ENCODE measurements at regions not wholly inside any gene's neighbourhood (a gene's known extent, or its start where the extent isn't known, plus 50 kb on each side); places are given as distances from the start of the nearest gene placed in this dataset.

DNA sequence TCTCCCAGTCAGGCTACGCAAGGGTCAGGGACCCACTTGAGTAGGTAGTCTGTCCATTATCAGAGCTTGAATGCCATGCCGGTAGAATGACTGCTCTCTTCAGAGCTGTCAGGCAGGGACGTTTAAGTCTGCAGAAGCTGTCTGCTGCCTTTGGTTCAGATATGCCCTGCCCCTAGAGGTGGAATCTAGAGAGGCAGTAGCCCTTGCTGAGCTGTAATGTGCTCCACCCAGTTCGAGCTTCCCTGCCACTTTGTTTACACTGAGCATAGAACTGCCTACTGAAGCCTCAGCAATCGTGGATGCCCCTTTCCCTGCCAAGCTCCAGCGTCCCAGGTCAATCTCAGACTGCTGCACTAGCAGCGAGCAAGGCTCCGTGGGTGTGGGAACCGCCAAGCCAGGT is 57.5 kb upstream of the SETMAR start:
- H3K27ac ChIP-seq (ENCODE audit: low read depth, low read length): no peak overlapping the region
- Mint-ChIP-seq H3K4me1 (ENCODE audit: low read depth, unreplicated experiment) (no peaks in the 10 kb centered on the region), H3K27ac (ENCODE audit: unreplicated experiment) (no peak overlapping the region), H3K36me3 (ENCODE audit: low read depth, unreplicated experiment) (no peaks in the 10 kb centered on the region), H3K4me3 (ENCODE audit: unreplicated experiment) (no peak overlapping the region), H3K27me3 (ENCODE audit: low read depth, unreplicated experiment) (no peaks in the 10 kb centered on the region), H3K9me3 (ENCODE audit: unreplicated experiment) (peaks cover 4% of the 10 kb centered on the region)
- no peaks in the 10 kb centered on the region for H3K79me2 ChIP-seq (ENCODE audit: insufficient read depth, low read length)
- no peaks in the 10 kb centered on the region for H3K27me3 ChIP-seq (ENCODE audit: insufficient read depth, low read length)
- TF ChIP-seq CTCF (IDR thresholded peaks at IDR 0.05; ENCODE audit: insufficient read depth, low read depth, low read length) (no peak), EZH2 (IDR thresholded peaks at IDR 0.05; ENCODE audit: insufficient read depth, low read length) (no peak)
- no peaks in the 10 kb centered on the region for H3K36me3 ChIP-seq (ENCODE audit: insufficient read depth, low read length)
- FAIRE-seq (no peak), DNase-seq (ENCODE audit: low read depth) (no peak)
- H3K4me3 ChIP-seq (ENCODE audit: insufficient read depth, low read depth, low read length): no peak overlapping the region
- H2AFZ ChIP-seq (ENCODE audit: low read depth, low read length): no peak overlapping the region
- H3K4me1 ChIP-seq (ENCODE audit: insufficient read depth, low read length): no peaks in the 10 kb centered on the region
- H3K9me3 ChIP-seq (ENCODE audit: insufficient read depth, low read depth, low read length): peaks cover 5% of the 10 kb centered on the region
- H4K20me1 ChIP-seq (ENCODE audit: insufficient read depth, low read length): no peaks in the 10 kb centered on the region
- no peak overlapping the region for H3K9ac ChIP-seq (ENCODE audit: low read length)
- H3K4me2 ChIP-seq (ENCODE audit: low read length): no peak overlapping the region

GRCh38 chr3:4247391-4247790 is 55.8 kb upstream of the SETMAR start:
- Histone ChIP-seq H3K4me1 (ENCODE audit: insufficient read depth, low read length) (no peaks in the 10 kb centered on the region), H4K20me1 (ENCODE audit: insufficient read depth, low read length) (no peaks in the 10 kb centered on the region), H3K79me2 (ENCODE audit: insufficient read depth, low read length) (no peaks in the 10 kb centered on the region), H3K27ac (ENCODE audit: low read depth, low read length) (no peak overlapping the region), H3K9ac (ENCODE audit: low read length) (no peak overlapping the region), H3K27me3 (ENCODE audit: insufficient read depth, low read length) (no peaks in the 10 kb centered on the region), H3K4me3 (ENCODE audit: insufficient read depth, low read depth, low read length) (no peak overlapping the region), H3K9me3 (ENCODE audit: insufficient read depth, low read depth, low read length) (peaks cover 5% of the 10 kb centered on the region), H3K4me2 (ENCODE audit: low read length) (no peak overlapping the region), H3K36me3 (ENCODE audit: insufficient read depth, low read length) (no peaks in the 10 kb centered on the region), H2AFZ (ENCODE audit: low read depth, low read length) (no peak overlapping the region)
- Mint-ChIP-seq H3K27ac (ENCODE audit: unreplicated experiment) (no peak overlapping the region), H3K9me3 (ENCODE audit: unreplicated experiment) (peaks cover 2% of the 10 kb centered on the region), H3K27me3 (ENCODE audit: low read depth, unreplicated experiment) (no peaks in the 10 kb centered on the region), H3K36me3 (ENCODE audit: low read depth, unreplicated experiment) (no peaks in the 10 kb centered on the region), H3K4me1 (ENCODE audit: low read depth, unreplicated experiment) (no peaks in the 10 kb centered on the region), H3K4me3 (ENCODE audit: unreplicated experiment) (no peak overlapping the region)
- no peak for DNase-seq (ENCODE audit: low read depth)
- TF ChIP-seq CTCF (IDR thresholded peaks at IDR 0.05; ENCODE audit: insufficient read depth, low read depth, low read length) (no peak), EZH2 (IDR thresholded peaks at IDR 0.05; ENCODE audit: insufficient read depth, low read length) (no peak)
- no peak for FAIRE-seq

DNA sequence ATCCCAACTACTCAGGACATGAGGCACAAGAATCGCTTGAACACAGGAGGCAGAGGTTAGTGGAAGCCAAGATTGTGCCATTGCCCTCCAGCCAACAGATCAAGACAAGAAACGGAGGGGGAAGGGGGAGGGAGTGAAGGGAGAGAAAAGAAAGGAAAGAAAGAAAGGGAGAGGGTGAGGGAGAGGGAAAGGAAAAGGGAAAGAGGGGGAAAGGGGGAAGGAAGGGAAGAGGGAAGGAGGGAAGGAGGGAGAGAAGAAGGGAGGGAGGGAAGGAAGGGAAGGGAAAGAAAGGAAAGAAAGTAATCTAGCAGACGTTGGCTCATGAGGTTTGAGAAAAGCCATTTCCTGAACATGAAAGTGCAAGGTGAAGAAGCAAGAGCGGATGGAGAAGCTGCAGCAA is 53.1 kb upstream of the SETMAR start:
- no peak overlapping the region for H2AFZ ChIP-seq (ENCODE audit: low read depth, low read length)
- TF ChIP-seq CTCF (IDR thresholded peaks at IDR 0.05; ENCODE audit: insufficient read depth, low read depth, low read length) (no peak), EZH2 (IDR thresholded peaks at IDR 0.05; ENCODE audit: insufficient read depth, low read length) (no peak)
- H3K27ac ChIP-seq (ENCODE audit: low read depth, low read length): no peak overlapping the region
- Mint-ChIP-seq H3K4me1 (ENCODE audit: low read depth, unreplicated experiment) (no peaks in the 10 kb centered on the region), H3K4me3 (ENCODE audit: unreplicated experiment) (no peak overlapping the region), H3K27me3 (ENCODE audit: low read depth, unreplicated experiment) (no peaks in the 10 kb centered on the region), H3K36me3 (ENCODE audit: low read depth, unreplicated experiment) (no peaks in the 10 kb centered on the region), H3K27ac (ENCODE audit: unreplicated experiment) (no peak overlapping the region), H3K9me3 (ENCODE audit: unreplicated experiment) (peaks cover 5% of the 10 kb centered on the region)
- H3K36me3 ChIP-seq (ENCODE audit: insufficient read depth, low read length): no peaks in the 10 kb centered on the region
- no peaks in the 10 kb centered on the region for H3K79me2 ChIP-seq (ENCODE audit: insufficient read depth, low read length)
- FAIRE-seq: no peak
- H3K9ac ChIP-seq (ENCODE audit: low read length): no peak overlapping the region
- no peak overlapping the region for H3K4me2 ChIP-seq (ENCODE audit: low read length)
- no peaks in the 10 kb centered on the region for H3K27me3 ChIP-seq (ENCODE audit: insufficient read depth, low read length)
- DNase-seq (ENCODE audit: low read depth): no peak
- H3K4me1 ChIP-seq (ENCODE audit: insufficient read depth, low read length): no peaks in the 10 kb centered on the region
- H3K4me3 ChIP-seq (ENCODE audit: insufficient read depth, low read depth, low read length): no peak overlapping the region
- peaks cover 5% of the 10 kb centered on the region for H3K9me3 ChIP-seq (ENCODE audit: insufficient read depth, low read depth, low read length)
- H4K20me1 ChIP-seq (ENCODE audit: insufficient read depth, low read length): no peaks in the 10 kb centered on the region

Measured in astrocyte (in vitro differentiated cells and primary cell).